NCI-H2196 (cell line): ENCODE measurements at regions not wholly inside any gene's neighbourhood (a gene's known extent, or its start where the extent isn't known, plus 50 kb on each side); places are given as distances from the start of the nearest gene placed in this dataset.

Source experiments
- DNase-seq: peaks from one replicate; lab custom pipeline; 2025; ENCODE audit not compliant: unreplicated experiment; lab: John Stamatoyannopoulos, UW

DNA sequence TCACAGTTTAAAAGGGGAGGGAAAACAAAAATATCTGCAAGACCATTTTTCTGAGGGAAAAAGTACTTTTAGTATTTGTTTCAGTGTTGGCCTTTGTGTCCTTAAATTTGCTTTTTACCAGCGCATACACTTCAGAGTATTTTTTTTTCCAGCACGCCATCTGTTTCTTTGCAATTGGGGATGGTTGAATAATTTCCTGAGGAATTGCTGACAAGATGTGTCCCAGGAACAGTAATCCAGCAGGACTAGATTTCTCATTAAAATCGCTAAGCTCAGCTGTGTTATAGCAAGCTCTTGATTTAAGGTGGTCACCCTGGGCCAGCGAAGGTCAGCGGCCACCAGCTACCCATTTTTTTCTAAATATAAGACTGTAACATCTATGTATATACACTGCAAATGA, 156.9 kb upstream of the RHOBTB1 start:
- DNase-seq: no peak

DNA sequence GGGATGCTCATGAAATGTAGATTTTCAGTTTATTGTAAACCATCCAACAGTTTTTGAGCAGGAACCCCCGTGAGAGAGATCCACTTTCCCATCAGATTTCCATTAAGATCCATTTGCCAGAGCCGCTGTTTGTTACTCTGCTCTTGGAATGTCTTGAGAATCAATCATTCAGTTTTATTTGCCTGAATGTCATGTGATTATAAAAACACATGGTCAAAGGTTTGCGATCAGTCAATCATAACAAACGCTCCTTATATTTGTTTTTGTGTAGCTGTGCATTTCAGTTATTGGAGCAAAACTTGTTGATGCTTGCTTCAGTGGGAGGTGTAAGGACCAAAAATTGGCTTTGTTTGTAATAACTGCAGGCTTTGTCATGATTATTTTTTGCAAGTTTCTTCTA, 155.8 kb upstream of the RHOBTB1 start:
- no peak for DNase-seq

DNA sequence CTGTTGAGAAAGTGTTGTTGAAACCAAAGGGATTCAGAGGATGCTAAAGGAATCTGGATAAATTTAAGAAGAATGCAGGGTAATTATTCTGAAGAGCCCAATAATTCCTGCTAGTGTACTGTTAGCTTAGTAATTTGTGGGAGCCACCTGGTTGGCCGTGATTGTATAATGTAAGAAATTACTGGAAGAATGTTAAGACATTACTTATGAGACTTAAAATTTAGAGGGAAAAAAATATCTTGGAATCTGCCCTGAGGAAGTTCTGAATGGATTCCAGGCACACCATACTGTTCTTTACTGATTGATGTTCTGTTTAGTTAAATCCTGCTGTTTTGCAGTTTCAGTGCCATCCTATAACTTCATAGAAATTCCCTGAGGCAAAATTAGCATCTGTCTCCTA, 155.0 kb upstream of the RHOBTB1 start:
- DNase-seq: no peak

DNA sequence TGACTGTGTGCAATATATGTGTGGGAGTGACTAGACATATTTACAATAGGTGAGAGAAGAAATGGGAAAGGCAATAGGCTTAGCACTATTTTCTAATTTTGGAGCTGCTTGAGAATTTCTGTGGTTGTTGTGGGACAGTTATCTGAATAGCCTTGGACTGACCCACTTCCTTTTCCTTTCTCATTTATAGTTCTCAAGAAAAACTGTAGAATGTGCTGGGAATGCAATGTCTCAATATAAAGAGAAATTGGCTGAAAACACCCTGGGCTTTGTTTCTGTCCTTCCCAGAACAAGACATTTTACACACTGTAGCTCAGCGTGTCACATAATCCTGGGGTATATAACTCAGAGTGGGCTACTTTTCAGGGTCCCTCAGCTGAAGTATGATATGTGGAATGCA, 153.0 kb upstream of the RHOBTB1 start:
- no peak for DNase-seq

DNA sequence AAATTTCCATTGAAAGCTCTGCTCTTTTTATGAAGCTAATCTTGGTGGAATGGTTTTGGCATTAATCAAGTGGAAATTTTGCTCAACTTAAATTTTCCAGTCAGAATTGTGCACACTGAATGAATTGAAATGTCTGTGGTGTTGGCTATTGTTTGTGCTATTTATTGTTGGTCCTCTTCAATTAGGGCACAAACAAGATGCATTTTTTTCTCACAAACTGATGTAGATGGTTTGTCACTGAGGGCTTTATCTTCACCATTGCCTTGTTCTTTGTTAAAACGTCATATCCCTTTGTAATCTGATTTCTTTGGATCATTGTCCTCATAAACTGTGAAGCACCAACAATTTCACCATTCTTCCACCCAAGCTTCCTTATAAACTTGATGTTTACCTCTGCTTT, 152.1 kb upstream of the RHOBTB1 start:
- no peak for DNase-seq

DNA sequence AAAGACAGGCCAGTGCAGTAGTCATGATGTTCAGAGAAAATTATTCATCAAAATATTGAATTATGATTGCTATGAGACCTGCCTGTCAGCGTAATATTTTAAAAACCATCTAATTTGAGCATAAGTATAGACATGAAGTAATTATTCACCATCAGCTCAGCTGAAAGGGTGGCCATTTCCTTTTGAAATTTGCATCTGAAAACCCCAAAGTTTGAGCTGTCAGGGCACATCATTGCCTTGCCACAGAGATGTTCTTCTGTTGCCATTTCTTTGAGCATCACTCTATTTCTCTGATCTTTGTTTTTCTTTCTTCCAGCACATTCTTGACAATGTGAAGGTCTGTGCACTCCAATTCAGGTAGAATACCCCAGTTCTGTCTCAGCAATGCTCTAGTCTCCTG, 147.5 kb upstream of the RHOBTB1 start:
- no peak for DNase-seq

DNA sequence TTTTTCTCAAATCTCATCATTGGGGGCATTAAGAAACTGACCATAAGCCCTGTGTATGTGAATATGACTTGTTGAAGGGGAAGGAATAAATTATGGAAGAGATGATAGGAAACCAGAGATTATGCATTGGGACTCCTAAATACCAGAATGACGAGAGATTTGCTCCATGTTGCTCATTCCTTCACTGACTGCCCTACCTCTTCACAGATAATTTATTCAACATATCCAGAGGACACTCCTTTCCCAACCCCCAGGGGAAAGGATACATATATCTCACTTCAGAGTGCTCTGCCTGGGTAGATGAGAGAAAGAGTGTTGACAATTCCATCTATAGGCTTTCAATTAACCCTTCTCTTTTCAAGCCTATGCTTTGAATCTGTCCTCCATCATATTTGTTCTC, 145.3 kb upstream of the RHOBTB1 start:
- DNase-seq: no peak

DNA sequence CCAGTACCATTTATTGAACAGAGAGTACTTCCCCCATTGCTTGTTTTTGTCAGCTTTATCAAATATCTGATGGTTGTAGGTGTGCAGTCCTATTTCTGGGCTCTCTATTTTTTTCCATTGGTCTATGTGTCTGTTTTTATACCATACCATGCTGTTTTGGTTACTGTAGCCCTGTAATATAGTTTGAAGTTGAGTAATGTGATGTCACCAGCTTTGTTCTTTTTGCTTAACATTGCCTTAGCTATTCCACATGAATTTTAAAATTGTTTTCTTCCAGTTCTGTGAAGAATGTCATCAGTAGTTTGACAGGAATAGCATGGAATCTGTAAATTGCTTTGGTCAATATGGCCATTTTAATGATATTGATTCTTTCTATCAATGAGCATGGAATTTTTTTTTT, 140.5 kb upstream of the RHOBTB1 start:
- DNase-seq: no peak

DNA sequence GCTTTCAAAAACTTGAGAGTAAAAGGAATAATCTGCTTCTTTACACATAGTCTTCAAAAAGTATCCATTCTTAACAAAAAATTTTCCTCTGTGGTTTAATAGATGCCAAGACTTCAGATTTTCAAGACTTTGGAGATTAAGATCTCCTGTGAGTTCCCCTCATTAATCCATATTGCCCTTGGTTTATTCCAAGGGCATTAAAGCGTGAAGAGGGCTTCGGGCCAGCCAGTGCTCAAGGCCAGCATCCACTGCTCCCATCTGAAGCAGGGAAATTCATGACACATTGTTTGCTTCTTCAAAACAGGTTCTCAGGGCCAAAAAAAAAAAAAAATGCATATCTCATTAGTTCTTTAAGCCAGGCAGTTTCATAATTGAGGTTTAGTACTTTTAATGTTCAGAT, 137.3 kb upstream of the RHOBTB1 start:
- no peak for DNase-seq

DNA sequence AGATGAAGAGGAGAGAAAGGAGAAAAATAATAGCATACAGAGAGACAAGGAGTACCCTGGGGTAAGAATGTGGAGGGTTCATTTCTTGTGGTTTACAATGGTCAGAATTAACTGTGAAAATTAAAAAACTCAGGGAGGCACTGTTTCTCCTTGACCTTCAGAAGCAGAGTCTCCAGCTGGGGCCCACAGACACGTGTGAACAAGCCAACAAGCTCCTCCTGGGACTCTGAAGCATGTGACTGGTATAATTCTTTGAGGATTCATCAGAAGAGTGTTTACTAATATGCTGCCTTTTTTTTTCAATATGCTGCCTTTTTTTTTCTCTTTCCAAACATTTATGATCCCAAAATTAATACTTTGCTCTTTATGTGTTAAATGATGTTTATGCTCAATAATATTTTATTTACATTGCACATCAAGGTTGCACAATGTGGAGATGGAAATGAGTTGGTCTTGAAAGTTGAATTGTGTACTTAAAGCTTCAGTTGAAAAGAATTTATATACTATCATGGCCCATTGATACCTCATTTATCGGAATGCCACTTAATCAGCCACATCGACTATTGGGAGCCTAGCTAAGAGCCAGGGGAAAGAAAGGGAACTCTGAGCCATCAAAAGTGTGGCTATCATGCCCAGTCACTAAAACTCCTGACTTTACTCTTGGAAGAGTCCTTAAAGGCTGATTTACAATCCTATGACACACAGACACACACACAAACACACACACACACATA, 134.7 kb upstream of the RHOBTB1 start:
- no peak for DNase-seq

DNA sequence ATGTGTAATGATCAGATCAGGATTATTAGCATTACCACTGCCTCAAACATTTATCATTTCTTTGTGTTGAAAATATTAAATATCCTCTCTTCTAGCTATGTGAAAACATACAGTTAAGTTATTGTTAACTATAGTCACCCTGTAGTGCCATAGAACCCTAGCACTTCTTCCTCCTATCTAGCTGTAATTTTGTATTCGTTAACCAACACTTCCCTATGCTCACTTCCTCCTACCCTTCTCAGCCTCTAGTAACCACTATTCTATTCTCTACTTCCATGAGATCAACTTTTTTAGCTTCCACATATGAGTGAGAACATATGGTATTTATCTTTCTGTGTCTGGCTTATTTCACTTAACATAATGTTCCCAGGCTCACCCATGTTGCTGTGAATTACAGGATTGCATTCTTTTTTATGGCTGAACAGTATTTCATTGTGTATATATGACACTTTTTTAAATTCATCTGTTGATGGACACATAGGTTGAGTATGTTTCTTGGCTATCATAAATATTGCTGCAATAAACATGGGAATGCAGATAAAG, 132.7 kb upstream of the RHOBTB1 start:
- DNase-seq: no peak

DNA sequence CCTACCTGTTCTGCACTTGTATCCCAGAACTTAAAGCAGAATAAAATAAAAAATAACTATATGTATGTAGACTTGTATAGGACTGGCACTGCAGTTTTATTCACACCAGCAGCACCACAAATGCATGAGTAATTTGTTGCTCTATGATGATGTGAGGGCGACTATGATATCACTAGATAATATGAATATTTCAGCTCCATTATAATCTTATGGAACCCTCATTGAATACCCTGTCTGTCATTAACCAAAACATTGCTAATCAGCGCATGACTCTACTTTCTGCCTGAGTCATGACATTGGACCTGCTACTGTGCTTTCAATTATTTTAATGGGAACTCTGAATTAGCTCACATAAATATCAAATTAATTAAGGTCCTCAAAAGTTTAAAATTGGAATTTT, 129.4 kb upstream of the RHOBTB1 start:
- DNase-seq: no peak

DNA sequence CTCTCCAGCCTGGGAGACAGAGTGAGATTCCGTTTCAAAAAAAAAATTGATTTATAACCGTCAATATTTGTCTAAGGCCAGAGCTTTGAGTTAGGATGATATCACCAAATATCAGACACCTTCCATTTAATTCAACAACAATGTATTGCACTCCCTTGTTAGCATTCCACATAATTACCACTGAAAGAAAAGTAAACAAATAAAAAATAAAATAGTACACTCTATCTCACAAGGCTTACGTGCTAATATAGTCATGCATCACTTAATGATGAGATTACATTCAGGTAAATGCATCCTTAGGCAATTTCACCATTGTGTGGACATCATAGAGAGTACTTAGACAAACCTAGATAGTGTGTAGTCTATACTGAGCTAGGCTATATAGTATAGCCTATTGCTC, 127.6 kb upstream of the RHOBTB1 start:
- no peak for DNase-seq

DNA sequence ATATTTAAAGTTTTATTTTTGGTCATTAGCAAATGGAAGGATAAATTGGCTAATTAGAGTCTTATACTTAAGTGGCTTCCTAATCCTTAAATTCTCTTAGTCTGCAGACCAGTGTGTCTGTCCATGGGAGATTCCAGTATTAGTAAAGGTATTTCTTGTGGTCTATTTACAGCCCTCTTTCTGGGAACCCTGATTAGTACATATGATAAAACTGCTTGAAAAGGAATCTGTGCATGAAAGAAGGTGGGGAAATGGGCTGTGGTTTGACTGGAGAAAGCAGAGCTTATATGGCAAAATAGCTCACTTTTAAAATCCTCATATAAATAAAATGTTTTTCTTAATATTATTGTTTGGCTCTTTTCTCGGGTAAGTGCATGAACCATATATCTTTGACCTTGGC, 124.5 kb upstream of the RHOBTB1 start:
- DNase-seq: no peak

DNA sequence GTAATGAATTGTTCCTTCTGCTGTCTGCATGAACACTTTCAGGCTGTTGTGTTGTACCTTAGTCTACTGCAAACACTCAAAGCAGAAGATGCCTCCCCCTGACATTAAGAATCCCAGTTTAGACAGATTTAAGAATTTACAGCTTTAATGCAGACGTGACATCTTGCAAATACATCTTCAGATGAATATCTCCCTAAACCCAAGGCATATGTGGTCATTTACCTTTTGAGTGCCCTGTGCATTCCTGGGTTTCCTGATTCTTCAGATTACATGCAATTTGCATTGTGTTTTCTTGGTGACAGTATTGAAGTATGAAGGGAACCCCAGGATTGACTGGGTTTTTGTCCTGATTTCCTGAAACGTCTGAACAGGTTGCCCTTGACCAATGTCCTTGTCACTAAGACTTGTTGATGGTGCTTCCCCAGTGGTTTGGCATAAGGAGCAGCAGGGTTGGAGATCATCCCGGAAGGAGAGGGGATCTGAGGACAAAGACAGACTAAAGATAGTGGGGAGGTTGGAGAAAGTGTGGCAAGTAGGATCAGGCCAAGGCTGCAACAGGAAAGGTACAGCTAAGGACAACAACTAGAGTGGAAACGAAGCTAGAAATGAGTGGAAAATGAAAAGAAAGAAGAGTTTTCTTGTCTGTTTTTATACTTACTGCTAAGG, 123.8 kb upstream of the RHOBTB1 start:
- DNase-seq: no peak

DNA sequence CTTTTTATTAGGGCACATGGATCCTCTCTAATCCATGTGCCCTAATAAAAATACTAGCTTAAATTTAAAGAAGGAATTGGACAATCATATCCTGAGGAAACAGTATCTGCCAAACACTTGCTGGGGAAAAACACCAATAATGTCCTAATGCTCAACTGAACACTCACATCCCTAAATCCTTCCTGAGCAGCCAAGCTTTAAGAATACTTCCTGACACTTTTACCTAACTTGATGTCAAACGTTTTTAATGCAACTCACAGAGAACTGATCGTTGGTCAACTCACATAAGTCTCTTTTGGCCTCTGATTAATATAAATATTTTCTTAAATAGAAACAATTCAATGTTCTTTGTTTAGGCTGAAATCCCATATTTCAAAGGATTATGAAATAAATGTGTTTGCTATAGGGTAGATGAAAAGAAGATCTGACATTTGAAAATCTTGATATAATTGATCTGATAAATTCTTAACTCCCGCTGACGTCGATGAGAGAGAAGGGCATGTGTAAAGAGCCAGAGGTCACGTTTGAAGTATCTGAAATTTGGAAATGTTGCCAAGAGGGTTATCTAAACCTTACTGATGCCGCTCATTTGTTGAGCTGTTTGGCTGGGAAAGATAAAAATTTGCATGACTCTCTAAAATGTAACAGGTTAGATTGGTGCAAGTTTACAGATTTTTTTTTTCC, 122.8 kb upstream of the RHOBTB1 start:
- DNase-seq: no peak

DNA sequence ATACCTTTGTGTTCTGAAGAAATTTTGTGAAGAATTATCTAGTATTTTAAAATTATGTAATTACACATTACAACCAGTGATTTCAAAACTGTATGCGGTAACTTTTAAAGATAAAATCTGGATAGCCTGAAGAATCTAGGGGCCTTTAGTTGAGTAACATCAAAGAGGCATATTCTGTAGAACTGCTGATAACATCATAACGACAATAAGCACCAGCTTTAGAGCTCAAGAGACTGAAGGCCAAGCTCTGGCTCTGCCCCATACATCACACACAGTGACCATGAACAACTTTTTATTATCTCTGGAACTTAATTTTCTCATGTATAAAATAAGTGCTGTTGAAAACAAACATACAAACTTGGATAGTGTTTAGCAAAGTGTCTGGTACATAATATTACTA, 121.1 kb upstream of the RHOBTB1 start:
- DNase-seq: no peak

DNA sequence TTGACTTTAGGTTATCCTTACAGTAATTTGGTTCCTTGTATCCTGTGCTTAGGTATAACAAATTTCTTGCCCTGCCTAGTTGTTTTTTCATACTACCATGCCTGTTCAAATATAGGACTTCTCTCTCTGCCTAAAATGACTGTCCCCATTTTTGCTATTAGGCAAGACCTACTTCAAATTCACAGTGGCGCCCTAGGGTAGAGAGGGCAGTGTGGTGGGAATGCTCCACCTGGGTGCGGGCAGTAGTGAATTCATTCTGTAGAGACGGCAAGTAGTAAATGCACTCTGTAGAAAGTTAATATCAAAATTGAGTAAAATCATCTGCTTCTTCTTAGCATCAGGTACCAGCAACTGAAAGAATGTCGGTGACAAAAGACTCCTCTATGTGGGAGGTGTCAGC, 120.4 kb upstream of the RHOBTB1 start:
- no peak for DNase-seq

DNA sequence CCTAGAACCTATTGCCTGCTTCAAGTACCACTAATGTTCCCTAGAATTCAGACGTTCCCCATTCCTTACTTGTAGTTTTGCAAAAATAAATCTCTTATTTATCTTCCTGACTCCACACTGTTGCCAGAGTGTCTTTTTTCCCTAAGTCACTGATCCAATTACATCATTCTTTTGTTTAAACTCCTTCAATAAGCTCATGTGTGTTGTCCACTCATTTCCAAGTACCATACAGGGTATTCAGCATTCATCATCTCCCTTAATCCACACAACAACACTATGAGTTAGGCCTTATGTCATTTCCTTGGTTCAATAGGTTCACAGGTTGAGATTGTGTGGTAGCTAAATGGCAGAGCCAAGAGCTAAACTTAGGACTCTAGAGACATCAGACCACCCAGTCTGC, 119.9 kb upstream of the RHOBTB1 start:
- DNase-seq: no peak

DNA sequence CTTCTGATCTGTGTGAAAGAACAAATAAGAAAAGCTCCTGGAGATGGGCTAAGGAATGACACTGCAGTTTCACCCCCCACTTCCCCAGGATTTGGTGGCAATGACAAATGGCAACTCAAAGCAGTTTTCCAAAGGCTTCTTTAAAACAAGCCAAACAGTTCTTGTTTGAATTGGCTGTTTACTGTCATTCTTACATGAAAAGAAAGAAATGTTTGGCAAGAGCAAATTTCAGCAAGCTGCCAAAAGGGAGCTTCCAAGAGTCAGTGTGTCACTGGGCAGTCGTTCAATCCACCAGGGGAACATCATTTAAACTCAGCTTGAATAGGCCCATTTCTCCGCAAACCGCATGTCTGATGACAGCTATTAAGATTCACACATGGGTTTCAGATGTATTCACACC, 119.0 kb upstream of the RHOBTB1 start:
- DNase-seq: no peak

DNA sequence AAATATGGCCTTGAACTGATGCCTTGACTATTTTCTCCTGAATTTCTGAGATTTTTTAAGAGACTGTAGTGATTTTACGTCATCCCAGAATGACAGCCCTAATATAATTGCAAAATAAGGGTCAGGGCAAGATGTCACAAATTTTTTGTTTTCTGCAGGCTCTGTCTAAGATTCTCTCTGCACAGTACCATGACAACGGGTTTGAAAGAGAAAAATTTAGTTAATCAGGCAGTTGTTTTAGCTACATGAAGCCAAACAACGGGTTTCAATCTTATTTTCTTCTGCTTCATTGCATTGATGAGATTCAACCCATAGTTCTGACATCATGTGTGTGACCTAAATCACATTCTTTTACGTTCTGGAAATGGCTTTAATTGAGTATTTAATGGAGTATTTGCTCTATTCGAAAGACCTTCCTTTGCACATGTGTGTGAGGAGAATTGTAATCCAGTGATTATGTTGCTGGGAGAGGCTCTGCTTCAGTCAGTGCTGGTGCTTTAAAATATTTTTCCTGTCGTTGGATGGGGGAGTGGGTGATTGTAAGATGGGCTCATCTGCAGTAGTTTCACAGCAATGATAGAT, 118.0 kb upstream of the RHOBTB1 start:
- DNase-seq: no peak

DNA sequence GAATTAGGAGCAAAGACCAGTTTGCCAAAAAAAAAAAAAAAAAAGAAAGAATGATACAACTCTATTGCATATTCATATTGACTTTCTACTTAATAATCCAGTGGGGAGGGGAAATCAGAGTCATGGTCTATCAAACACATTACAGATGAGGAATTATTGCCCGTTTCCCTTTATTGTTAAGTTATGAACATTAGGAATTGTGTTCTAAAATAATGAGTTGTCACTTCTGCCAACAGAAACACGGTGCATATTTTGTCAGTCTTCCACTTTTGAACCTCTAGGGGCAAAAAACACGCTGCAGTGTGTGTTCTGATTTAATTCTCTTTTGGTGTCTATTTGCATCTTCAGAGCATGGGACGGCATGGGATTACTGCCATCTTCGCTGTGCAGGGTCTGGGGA, 115.7 kb upstream of the RHOBTB1 start:
- DNase-seq: no peak
